Liver (tissue), 8 donors: ENCODE measurements at regions not wholly inside any gene's neighbourhood (a gene's known extent, or its start where the extent isn't known, plus 50 kb on each side); places are given as distances from the start of the nearest gene placed in this dataset.

Source experiments
- DNase-seq: peaks from one replicate; pipeline ENCODE4 v3.0.0-alpha.2; 2017; ENCODE audit warnings: low spot score
- H3K27ac ChIP-seq, 2 donors: one replicate each; pipeline ENCODE4 v1.7.0; 2013; ENCODE audit warnings: inconsistent platforms in 2 of 2, low read length in 2 of 2, control low read depth in 1 of 2, low read depth in 1 of 2, mild to moderate bottlenecking in 1 of 2
- H3K27me3 ChIP-seq, 4 donors: one replicate each; pipeline versions ENCODE4 v1.6.1 to v1.7.0; 2013; ENCODE audit warnings: low read length in 3 of 4, inconsistent platforms in 1 of 4, mild to moderate bottlenecking in 1 of 4, moderate library complexity in 1 of 4; ENCODE audit not compliant: control insufficient read depth in 4 of 4, insufficient read depth in 4 of 4
- H3K36me3 ChIP-seq, 4 donors: one replicate each; pipeline versions ENCODE4 v1.6.1 to v1.7.0; 2013; ENCODE audit warnings: low read length in 3 of 4, mild to moderate bottlenecking in 3 of 4, low read depth in 1 of 4, moderate library complexity in 1 of 4; ENCODE audit not compliant: control insufficient read depth in 4 of 4, insufficient read depth in 3 of 4
- H3K4me1 ChIP-seq, 4 donors: one replicate each; pipeline versions ENCODE4 v1.6.1 to v1.7.0; 2013; ENCODE audit warnings: low read length in 3 of 4, mild to moderate bottlenecking in 3 of 4, moderate library complexity in 1 of 4; ENCODE audit not compliant: control insufficient read depth in 4 of 4, insufficient read depth in 4 of 4
- H3K4me3 ChIP-seq, 3 donors: one replicate each; pipeline versions ENCODE4 v1.6.1 to v1.7.0; 2013; ENCODE audit warnings: low read length in 3 of 3, control low read depth in 1 of 3, low read depth in 1 of 3, mild to moderate bottlenecking in 1 of 3
- H3K9ac ChIP-seq, 2 donors: one replicate each; pipeline ENCODE4 v1.7.0; 2013; ENCODE audit warnings: low read length in 2 of 2, mild to moderate bottlenecking in 2 of 2, moderate library complexity in 2 of 2, control low read depth in 1 of 2, low read depth in 1 of 2
- H3K9me3 ChIP-seq, 4 donors: one replicate each; pipeline versions ENCODE4 v1.6.1 to v1.7.0; 2013; ENCODE audit warnings: low read length in 3 of 4; ENCODE audit not compliant: control insufficient read depth in 4 of 4
- ATF3 ChIP-seq: IDR thresholded peaks from 2 replicates; pipeline ENCODE4 v1.6.1; 2016; ENCODE audit warnings: antibody characterized with exemption
- CTCF ChIP-seq: fragments of 150-350 bp; IDR thresholded peaks from 2 replicates; pipeline ENCODE4 v1.5.1; 2017; ENCODE audit warnings: improper control_type of control experiment, low read depth, low read length; ENCODE audit not compliant: missing input control
- EGR1 ChIP-seq, 2 donors: IDR thresholded peaks; 2 replicates each; pipeline ENCODE4 v1.6.1; 2016 to 2018; ENCODE audit warnings: antibody characterized with exemption in 2 of 2, low read depth in 2 of 2
- FOXA1 ChIP-seq: IDR thresholded peaks from 2 replicates; pipeline ENCODE4 v1.6.1; 2016; ENCODE audit warnings: antibody characterized with exemption
- FOXA2 ChIP-seq: IDR thresholded peaks from 2 replicates; pipeline ENCODE4 v1.6.1; 2016; ENCODE audit warnings: antibody characterized with exemption
- GABPA ChIP-seq, 2 donors: IDR thresholded peaks in 1 of 2; conservative IDR thresholded peaks in 1 of 2; 2 replicates each; pipeline ENCODE4 v1.6.1; 2016; ENCODE audit warnings: antibody characterized with exemption in 2 of 2, mild to moderate bottlenecking in 1 of 2, moderate library complexity in 1 of 2
- HNF4A ChIP-seq, 2 donors: conservative IDR thresholded peaks; 2 replicates each; pipeline ENCODE4 v1.6.1; 2016; ENCODE audit warnings: antibody characterized with exemption in 2 of 2, mild to moderate bottlenecking in 2 of 2
- HNF4G ChIP-seq: IDR thresholded peaks from 2 replicates; pipeline ENCODE4 v1.6.1; 2016; ENCODE audit warnings: antibody characterized with exemption
- JUND ChIP-seq, 2 donors: IDR thresholded peaks; 2 replicates each; pipeline ENCODE4 v1.6.1; 2016; ENCODE audit warnings: antibody characterized with exemption in 2 of 2
- MAX ChIP-seq: IDR thresholded peaks from 2 replicates; pipeline ENCODE4 v1.6.1; 2016; ENCODE audit warnings: antibody characterized with exemption
- NR2F2 ChIP-seq: IDR thresholded peaks from 2 replicates; pipeline ENCODE4 v1.6.1; 2016; ENCODE audit warnings: antibody characterized with exemption
- RAD21 ChIP-seq, 2 donors: IDR thresholded peaks; 2 replicates each; pipeline ENCODE4 v1.6.1; 2016; ENCODE audit warnings: antibody characterized with exemption in 2 of 2, mild to moderate bottlenecking in 2 of 2
- REST ChIP-seq: IDR thresholded peaks from 2 replicates; pipeline ENCODE4 v1.6.1; 2016; ENCODE audit warnings: antibody characterized with exemption, mild to moderate bottlenecking
- RXRA ChIP-seq, 2 donors: IDR thresholded peaks; 2 replicates each; pipeline ENCODE4 v1.6.1; 2017 to 2018; ENCODE audit warnings: antibody characterized with exemption in 2 of 2, mild to moderate bottlenecking in 1 of 2
- SP1 ChIP-seq: IDR thresholded peaks from 2 replicates; pipeline ENCODE4 v1.6.1; 2018; ENCODE audit warnings: antibody characterized with exemption, mild to moderate bottlenecking
- TAF1 ChIP-seq: conservative IDR thresholded peaks from 2 replicates; pipeline ENCODE4 v1.6.1; 2016; ENCODE audit warnings: antibody characterized with exemption, mild to moderate bottlenecking
- YY1 ChIP-seq: IDR thresholded peaks from 2 replicates; pipeline ENCODE4 v1.6.1; 2016; ENCODE audit warnings: antibody characterized with exemption, mild to moderate bottlenecking
- WGBS: extraction: QIAGEN DNeasy Blood & Tissue Kit; methylation state at CpG from one replicate; pipeline ENCODE4 v1.1.7; 2013; 5-methylcytosine and 5-hydroxymethylcytosine counted together
- donor health status: healthy.
- donor health status: healthy.
- donor health status: healthy.
- donor health status: healthy.
- donor health status: healthy.

GRCh38 chr20:19944772-19945459 is 72.2 kb upstream of the NAA20 start:
- 72% methylated on average over 4 of the region's 4 CpGs for WGBS
- Histone ChIP-seq H3K27ac (no peak overlapping the region), H3K9ac (no peak overlapping the region), H3K4me1 (peaks cover 4 to 15% (median 11%) of the 10 kb centered on the region in 4 donors), H3K36me3 (peaks cover 0 to 6% (median 2%) of the 10 kb centered on the region in 4 donors), H3K9me3 (no peaks in the 10 kb centered on the region), H3K4me3 (no peak overlapping the region), H3K27me3 (no peaks in the 10 kb centered on the region)
- TF ChIP-seq HNF4A (conservative IDR thresholded peaks at IDR 0.05), result peak in 1 of 2 donors; percentile 10
- TF ChIP-seq EGR1 (IDR thresholded peaks at IDR 0.05; ENCODE audit: low read depth in 2 of 2), result no peak
- no peak for TF ChIP-seq SP1
- peak in 1 of 2 donors; percentile 23 for TF ChIP-seq RXRA (IDR thresholded peaks at IDR 0.05)
- peak; percentile 30 for TF ChIP-seq YY1
- no peak for DNase-seq

GRCh38 chr20:19945732-19946670 is 71.2 kb upstream of the NAA20 start:
- 86% methylated on average over 14 of the region's 14 CpGs for WGBS
- H3K36me3 ChIP-seq, result peaks cover 0 to 3% (median 2%) of the 10 kb centered on the region in 4 donors
- no peak for TF ChIP-seq RAD21 (IDR thresholded peaks at IDR 0.05)
- no peak for TF ChIP-seq REST
- TF ChIP-seq FOXA2, result no peak
- TF ChIP-seq GABPA (IDR thresholded peaks at IDR 0.05 in 1 of 2, conservative IDR thresholded peaks at IDR 0.05 in 1 of 2), result no peak
- no peak for TF ChIP-seq MAX
- no peak for TF ChIP-seq HNF4A (conservative IDR thresholded peaks at IDR 0.05)
- TF ChIP-seq FOXA1, result no peak
- TF ChIP-seq CTCF, result no peak
- TF ChIP-seq JUND (IDR thresholded peaks at IDR 0.05), result no peak
- no peak for TF ChIP-seq EGR1 (IDR thresholded peaks at IDR 0.05; ENCODE audit: low read depth in 2 of 2)
- no peak for TF ChIP-seq NR2F2
- TF ChIP-seq TAF1, result no peak
- TF ChIP-seq SP1, result no peak
- no peak for TF ChIP-seq RXRA (IDR thresholded peaks at IDR 0.05)
- TF ChIP-seq HNF4G, result no peak
- TF ChIP-seq YY1, result no peak
- TF ChIP-seq ATF3, result no peak
- no peak overlapping the region for H3K4me3 ChIP-seq
- no peaks in the 10 kb centered on the region for H3K9me3 ChIP-seq
- no peak overlapping the region for H3K27ac ChIP-seq
- no peaks in the 10 kb centered on the region for H3K27me3 ChIP-seq
- DNase-seq, result no peak
- H3K4me1 ChIP-seq, result peaks cover 4 to 15% (median 10%) of the 10 kb centered on the region in 4 donors
- H3K9ac ChIP-seq, result no peak overlapping the region
